ENCODE measurements at regions not wholly inside any gene's neighbourhood (a gene's known extent, or its start where the extent isn't known, plus 50 kb on each side); places are given as distances from the start of the nearest gene placed in this dataset.
"Not testable (repeated sequence)": the region's sequence is repeated elsewhere in the genome, so short reads cannot be mapped to it uniquely, and the experiment has no call there.

DNA sequence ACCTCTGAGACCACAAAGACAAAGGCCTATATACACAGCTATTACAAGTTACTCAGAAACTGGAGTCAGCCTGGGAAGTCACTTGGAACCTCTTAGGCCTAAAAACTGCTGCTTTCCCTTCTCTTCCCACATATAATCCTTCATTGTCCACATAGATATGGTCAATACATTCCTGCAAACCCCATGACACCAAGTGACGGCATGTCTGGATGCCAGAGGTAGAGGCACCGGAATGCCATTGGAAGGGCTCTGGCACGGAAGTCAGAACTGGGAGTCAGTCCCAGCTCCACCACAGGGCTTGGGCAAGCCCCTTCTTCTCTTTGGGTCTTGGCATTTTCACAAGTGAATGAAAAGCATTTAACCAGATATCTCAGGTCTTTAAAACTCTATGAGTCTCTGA lies 204.7 kb downstream of the MATN1 start:
- H3K4me3 ChIP-seq (ENCODE audit: low read depth, low read length), result no peak overlapping the region
- no peak for DNase-seq (ENCODE audit: low read depth)
- TF ChIP-seq POLR2A (IDR thresholded peaks at IDR 0.05; ENCODE audit: extremely low read depth, insufficient read length), result no peak
- TF ChIP-seq, protein P1, sequence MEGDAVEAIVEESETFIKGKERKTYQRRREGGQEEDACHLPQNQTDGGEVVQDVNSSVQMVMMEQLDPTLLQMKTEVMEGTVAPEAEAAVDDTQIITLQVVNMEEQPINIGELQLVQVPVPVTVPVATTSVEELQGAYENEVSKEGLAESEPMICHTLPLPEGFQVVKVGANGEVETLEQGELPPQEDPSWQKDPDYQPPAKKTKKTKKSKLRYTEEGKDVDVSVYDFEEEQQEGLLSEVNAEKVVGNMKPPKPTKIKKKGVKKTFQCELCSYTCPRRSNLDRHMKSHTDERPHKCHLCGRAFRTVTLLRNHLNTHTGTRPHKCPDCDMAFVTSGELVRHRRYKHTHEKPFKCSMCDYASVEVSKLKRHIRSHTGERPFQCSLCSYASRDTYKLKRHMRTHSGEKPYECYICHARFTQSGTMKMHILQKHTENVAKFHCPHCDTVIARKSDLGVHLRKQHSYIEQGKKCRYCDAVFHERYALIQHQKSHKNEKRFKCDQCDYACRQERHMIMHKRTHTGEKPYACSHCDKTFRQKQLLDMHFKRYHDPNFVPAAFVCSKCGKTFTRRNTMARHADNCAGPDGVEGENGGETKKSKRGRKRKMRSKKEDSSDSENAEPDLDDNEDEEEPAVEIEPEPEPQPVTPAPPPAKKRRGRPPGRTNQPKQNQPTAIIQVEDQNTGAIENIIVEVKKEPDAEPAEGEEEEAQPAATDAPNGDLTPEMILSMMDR (IDR thresholded peaks at IDR 0.05; ENCODE audit: low read depth, low read length), result no peak
- TF ChIP-seq, protein P2, sequence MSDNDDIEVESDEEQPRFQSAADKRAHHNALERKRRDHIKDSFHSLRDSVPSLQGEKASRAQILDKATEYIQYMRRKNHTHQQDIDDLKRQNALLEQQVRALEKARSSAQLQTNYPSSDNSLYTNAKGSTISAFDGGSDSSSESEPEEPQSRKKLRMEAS (IDR thresholded peaks at IDR 0.05; ENCODE audit: low read depth, low read length), result no peak
- no peak for TF ChIP-seq MYC (IDR thresholded peaks at IDR 0.05; ENCODE audit: low read depth, low read length)

DNA sequence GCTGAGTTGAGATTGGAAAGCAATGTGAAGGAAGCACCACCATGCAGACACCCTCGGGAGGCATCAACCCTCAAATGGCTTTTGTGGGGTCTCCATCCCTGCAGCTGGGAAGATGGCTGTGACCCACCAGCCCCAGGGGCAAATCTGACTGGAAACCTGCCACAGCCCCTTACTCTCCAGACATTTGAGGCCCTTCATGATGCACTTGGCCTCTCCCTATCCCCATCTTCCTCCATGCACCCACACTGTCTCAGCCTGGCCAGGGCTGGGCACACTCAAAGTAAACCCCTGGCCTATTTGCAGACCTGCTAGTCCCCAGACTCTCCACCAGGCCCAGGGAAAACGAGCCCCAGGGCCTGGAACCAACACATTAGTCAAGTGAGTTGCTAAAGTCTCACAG lies 205.2 kb downstream of the MATN1 start:
- DNase-seq (ENCODE audit: low read depth), result no peak
- TF ChIP-seq MYC (IDR thresholded peaks at IDR 0.05; ENCODE audit: low read depth, low read length), result no peak
- no peak for TF ChIP-seq POLR2A (IDR thresholded peaks at IDR 0.05; ENCODE audit: extremely low read depth, insufficient read length)
- TF ChIP-seq, protein P1 (IDR thresholded peaks at IDR 0.05; ENCODE audit: low read depth, low read length), result no peak

DNA sequence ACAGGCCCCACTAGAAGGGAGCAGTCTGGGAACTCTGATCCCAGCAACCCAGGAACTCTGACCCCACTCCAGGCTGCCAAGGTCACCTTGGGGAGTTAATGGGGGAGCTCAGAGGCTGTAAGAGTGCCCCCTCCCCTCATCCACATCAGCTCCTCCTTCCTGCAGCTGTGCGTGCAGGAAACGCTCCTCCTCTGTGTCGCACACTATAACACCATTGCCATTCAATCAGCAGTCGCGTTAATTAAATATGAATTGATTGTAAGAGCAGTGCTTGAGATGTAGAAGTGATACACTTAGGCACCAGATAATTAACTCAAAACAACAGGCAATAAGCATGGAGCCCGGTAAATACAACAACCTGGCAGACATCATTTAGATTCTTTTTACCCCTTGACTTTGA lies 205.7 kb downstream of the MATN1 start:
- not testable (repeated sequence) for DNase-seq (ENCODE audit: low read depth); H3K4me3 ChIP-seq (ENCODE audit: low read depth, low read length)

More for the DNA sequence above, 205.2 kb downstream of the MATN1 start:
- H3K4me3 ChIP-seq (ENCODE audit: low read depth, low read length), result no peak overlapping the region

DNA sequence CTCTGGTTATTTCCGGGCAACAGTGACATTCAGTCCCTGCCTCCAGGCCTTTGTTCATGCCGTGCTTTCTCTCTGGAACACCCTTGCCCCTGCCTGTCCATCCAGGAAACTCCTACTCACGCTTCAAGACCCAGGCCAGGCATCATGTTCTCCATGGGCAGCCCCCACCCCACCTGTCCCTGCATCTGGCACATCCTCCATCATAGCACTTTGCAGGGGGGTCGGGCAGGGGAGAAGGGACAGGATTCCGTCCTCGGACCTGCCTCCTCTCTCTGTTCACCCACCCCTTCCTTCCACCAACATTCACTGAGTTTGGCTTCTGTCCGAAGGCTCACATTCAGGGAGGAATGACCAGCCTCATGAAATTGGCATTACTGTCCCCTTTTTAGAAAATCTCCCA lies 206.1 kb downstream of the MATN1 start:
- DNase-seq (ENCODE audit: low read depth); H3K4me3 ChIP-seq (ENCODE audit: low read depth, low read length): not testable (repeated sequence)

DNA sequence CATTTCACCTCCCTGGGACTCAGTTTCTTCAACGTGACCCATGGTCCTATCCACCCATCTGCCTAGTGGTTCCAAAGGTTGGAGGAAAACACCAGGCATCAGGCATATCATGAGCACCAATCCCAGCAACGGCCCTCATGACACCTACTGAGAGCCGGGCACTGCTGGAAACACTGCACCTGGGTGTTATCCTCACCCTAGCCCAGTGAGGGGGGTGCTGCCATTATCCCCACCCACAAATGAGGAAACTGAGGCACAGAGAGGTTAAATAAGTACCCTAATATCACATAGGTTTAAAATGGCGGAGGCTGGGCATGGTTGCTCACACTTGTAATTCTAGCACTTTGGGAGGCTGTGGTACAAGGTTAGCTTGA lies 206.9 kb downstream of the MATN1 start:
- TF ChIP-seq, protein P1 (IDR thresholded peaks at IDR 0.05; ENCODE audit: low read depth, low read length), result no peak
- TF ChIP-seq MYC (IDR thresholded peaks at IDR 0.05; ENCODE audit: low read depth, low read length) (no peak), POLR2A (IDR thresholded peaks at IDR 0.05; ENCODE audit: extremely low read depth, insufficient read length) (no peak)
- TF ChIP-seq, protein P2 (IDR thresholded peaks at IDR 0.05; ENCODE audit: low read depth, low read length), result no peak
- H3K4me3 ChIP-seq (ENCODE audit: low read depth, low read length), result no peak overlapping the region
- no peak for DNase-seq (ENCODE audit: low read depth)

DNA sequence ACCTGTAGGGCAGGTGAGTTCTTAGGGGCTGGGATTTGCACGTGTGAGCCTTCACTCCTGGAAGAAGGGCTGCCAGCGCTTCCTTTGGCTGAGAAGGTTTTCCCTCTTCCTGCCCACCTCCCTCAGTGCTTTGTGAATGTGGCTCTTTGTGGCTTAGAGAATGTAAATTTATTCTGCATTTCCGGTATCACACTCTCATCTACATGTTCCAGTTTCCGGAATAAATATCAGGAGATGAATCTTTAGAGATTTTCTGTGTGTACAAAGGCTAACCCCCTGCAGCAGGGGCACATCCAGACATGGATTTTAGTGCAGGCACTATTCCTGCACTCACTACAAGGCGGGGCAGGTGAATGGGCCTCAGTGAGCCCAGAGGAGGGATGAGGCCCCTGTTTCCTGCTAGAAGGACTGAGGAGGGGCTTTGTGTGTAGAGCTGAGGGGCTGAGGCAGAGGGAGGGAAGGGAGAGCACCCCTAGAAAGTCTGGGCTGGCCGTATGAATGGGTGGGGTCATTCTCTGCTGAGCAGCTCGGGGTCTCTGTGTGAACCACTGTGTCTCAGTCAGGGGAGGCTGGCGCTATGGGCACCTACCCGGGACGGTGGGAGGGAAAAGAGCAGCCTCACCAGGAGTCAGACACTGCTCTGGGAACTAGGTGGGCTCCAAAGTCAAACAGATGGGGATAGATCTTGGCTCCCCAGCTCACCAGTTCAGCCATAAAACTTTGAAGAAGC lies 207.5 kb downstream of the MATN1 start:
- no peak for DNase-seq (ENCODE audit: low read depth)
- no peak overlapping the region for H3K4me3 ChIP-seq (ENCODE audit: low read depth, low read length)
- TF ChIP-seq POLR2A (IDR thresholded peaks at IDR 0.05; ENCODE audit: extremely low read depth, insufficient read length) (no peak), MYC (IDR thresholded peaks at IDR 0.05; ENCODE audit: low read depth, low read length) (no peak)
- TF ChIP-seq, protein P1 (IDR thresholded peaks at IDR 0.05; ENCODE audit: low read depth, low read length), result no peak
- TF ChIP-seq, protein P2 (IDR thresholded peaks at IDR 0.05; ENCODE audit: low read depth, low read length), result no peak

DNA sequence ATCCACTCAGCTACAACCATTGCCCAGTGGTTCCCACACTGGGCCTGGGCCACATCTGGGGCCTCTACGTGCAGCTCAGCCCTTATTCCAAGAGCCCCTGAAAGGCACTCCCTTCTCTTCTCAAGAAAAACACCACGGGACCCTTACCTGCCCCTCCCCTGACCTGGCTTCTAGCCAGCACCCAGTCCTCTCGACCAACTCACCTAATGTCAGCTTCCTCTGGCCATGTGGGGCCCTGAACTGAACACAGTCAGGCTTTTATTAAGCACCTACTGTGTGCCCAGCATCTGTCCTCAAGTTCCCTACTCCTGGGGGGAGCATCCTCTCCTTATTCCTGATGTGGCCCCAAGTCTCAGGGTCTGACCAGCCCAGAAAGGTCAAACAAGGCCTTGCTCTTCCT lies 208.4 kb downstream of the MATN1 start:
- no peak for TF ChIP-seq POLR2A (IDR thresholded peaks at IDR 0.05; ENCODE audit: extremely low read depth, insufficient read length)
- no peak for TF ChIP-seq MYC (IDR thresholded peaks at IDR 0.05; ENCODE audit: low read depth, low read length)
- no peak for DNase-seq (ENCODE audit: low read depth)
- no peak overlapping the region for H3K4me3 ChIP-seq (ENCODE audit: low read depth, low read length)

Measured in NB4 (cell line).